Activated CD4-positive, alpha-beta memory T cell treated with anti-CD3 and anti-CD28 coated beads, Interleukin-2, amount 10 ng/mL, durations not matched to agents 7 days and 5 days (primary cell): ENCODE measurements at regions not wholly inside any gene's neighbourhood (a gene's known extent, or its start where the extent isn't known, plus 50 kb on each side); places are given as distances from the start of the nearest gene placed in this dataset.

Experiments
- CTCF ChIA-PET: fragments of 350-600 bp; sonication (Branson Sonifier 250); formaldehyde crosslinking; loops from one replicate; lab custom pipeline; 2021; ENCODE audit warnings: antibody characterized with exemption, inconsistent platforms; lab: Charles Lee
- POLR2A ChIA-PET: fragments of 350-600 bp; sonication (Branson Sonifier 250); formaldehyde crosslinking; loops from one replicate; lab custom pipeline; 2021; ENCODE audit warnings: antibody characterized with exemption; lab: Charles Lee
- DNase-seq: peaks from one replicate; pipeline ENCODE4 v3.0.0-alpha.2; 2020
- H3K27ac Mint-ChIP-seq: one replicate; pipeline ENCODE4 v1.8.0; 2021; ENCODE audit warnings: mild to moderate bottlenecking, mixed read lengths
- H3K27me3 Mint-ChIP-seq: one replicate; pipeline ENCODE4 v1.8.0; 2021; ENCODE audit warnings: mixed read lengths
- H3K36me3 Mint-ChIP-seq: one replicate; pipeline ENCODE4 v1.8.0; 2021; ENCODE audit warnings: low read depth, mixed read lengths
- H3K4me1 Mint-ChIP-seq: one replicate; pipeline ENCODE4 v1.8.0; 2021; ENCODE audit warnings: mixed read lengths
- H3K4me3 Mint-ChIP-seq: one replicate; pipeline ENCODE4 v1.8.0; 2021; ENCODE audit warnings: mild to moderate bottlenecking, mixed read lengths
- H3K9me3 Mint-ChIP-seq: one replicate; pipeline ENCODE4 v1.8.0; 2021; ENCODE audit warnings: mixed read lengths

DNA sequence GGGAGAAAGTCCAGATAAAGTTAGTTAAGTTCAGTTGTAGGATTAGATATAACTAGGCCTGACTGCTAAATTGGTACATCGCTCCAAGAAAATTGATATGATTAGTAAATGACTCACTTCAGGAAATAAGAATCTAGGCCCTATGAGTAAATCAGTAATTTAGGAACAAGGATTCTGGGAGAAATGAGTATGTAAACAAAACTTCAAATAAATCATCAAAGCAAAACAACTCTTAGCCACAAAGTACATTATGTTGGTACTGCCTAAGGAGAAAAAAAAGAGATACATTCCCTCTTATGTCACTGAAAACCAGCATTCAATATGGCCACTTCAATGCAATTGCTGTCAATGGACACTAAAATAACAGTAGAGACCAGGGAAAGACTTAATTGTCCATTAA lies 529.1 kb downstream of the ZNF804A start:
- POLR2A ChIA-PET = no interaction called here
- Mint-ChIP-seq H3K4me3 (no peak overlapping the region), H3K4me1 (no peaks in the 10 kb centered on the region), H3K27me3 (no peaks in the 10 kb centered on the region), H3K9me3 (peaks cover 10% of the 10 kb centered on the region), H3K36me3 (no peaks in the 10 kb centered on the region), H3K27ac (no peak overlapping the region)
- DNase-seq = no peak
- CTCF ChIA-PET = no interaction called here

DNA sequence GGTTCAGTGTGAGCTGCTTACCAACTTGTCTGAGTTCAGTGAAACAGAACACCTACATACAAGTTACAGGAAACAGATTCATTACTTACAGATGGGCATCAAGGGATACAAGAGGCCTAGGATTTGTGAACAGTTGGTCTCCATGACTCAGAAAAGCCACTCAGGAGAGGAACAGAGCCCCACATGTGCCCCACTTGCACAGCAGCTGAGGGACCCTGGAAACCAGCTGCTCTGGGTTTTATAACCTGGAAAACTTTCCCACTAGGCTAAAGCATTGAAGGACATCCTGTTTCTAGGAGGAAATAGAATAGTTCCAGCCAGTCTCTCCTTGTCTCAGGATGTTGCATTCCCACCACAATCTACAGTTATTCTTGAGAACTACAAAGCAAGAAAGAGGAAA lies 530.0 kb downstream of the ZNF804A start:
- DNase-seq = no peak
- no peaks in the 10 kb centered on the region for H3K4me1 Mint-ChIP-seq
- ChIA-PET CTCF (no interaction called here), POLR2A (no interaction called here)
- H3K27ac Mint-ChIP-seq = no peak overlapping the region
- no peaks in the 10 kb centered on the region for H3K36me3 Mint-ChIP-seq
- peaks cover 10% of the 10 kb centered on the region for H3K9me3 Mint-ChIP-seq
- no peaks in the 10 kb centered on the region for H3K27me3 Mint-ChIP-seq
- H3K4me3 Mint-ChIP-seq = no peak overlapping the region

DNA sequence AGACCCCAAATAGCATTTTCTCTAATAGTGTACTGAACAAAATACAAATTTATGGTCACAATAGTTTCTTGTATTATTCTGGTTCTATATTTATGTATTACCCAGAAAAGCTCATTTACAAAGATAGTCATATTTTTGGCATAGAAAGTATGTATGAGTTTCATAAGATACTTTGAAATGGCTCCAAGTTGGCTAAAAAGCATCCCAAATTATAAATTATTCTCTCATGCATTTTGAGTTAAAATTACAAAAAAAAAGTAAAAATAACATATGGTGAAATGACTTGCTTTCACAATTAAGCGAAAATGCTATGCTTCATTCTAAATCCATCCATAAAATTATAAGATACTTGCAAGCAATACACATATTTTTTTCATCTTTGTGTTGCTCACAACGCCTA lies 530.7 kb downstream of the ZNF804A start:
- Mint-ChIP-seq H3K9me3 (peaks cover 11% of the 10 kb centered on the region), H3K36me3 (no peaks in the 10 kb centered on the region), H3K27ac (no peak overlapping the region), H3K4me3 (no peak overlapping the region), H3K4me1 (no peaks in the 10 kb centered on the region), H3K27me3 (no peaks in the 10 kb centered on the region)
- ChIA-PET CTCF (no interaction called here), POLR2A (no interaction called here)
- no peak for DNase-seq

DNA sequence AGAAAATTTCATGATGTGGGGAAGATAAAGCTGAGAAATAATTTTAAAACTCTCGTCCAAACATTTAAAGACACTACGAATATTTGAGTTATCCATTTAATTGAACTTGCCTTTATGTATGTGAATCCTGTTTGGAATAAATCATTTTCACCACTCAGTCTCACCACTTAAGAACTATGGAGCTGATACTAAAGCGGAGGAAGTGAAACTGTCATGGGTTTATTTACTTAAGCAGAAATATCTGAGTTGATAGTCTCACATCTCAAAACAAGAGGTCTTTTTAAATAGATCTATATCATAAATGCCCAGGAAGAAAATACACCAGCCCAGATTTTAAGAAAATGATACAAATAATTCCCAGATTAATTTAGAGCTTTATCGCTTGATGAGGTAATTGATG lies 532.4 kb downstream of the ZNF804A start:
- H3K27ac Mint-ChIP-seq = no peak overlapping the region
- CTCF ChIA-PET = no interaction called here

DNA sequence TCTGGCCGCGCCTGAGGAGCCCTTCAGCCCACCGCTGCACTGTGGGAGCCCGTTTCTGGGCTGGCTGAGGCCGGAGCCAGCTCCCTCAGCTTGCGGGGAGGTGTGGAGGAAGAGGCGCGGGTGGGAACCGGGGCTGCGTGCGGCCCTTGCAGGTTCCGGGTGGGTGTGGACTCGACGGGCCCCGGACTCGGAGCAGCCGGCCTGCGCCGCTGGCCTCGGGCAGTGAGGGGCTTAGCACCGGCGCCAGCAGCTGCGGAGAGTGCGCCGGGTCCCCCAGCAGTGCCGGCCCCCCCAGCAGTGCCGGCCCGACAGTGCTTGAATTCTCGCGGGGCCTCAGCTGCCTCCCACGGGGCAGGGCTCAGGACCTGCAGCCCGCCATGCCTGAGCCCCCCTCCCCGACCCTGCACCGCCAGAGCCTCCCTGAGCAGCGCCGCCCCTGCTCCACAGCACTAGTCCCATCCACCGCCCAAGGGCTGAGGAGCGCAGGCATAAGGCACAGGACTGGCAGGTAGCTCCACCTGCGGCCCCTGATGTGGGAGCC lies 534.2 kb downstream of the ZNF804A start:
- peaks cover 7% of the 10 kb centered on the region for H3K9me3 Mint-ChIP-seq
- ChIA-PET POLR2A (no interaction called here), CTCF (no interaction called here)
- H3K27me3 Mint-ChIP-seq = no peaks in the 10 kb centered on the region
- DNase-seq = no peak
- H3K27ac Mint-ChIP-seq = no peak overlapping the region
- H3K4me3 Mint-ChIP-seq = no peak overlapping the region
- no peaks in the 10 kb centered on the region for H3K36me3 Mint-ChIP-seq
- H3K4me1 Mint-ChIP-seq = no peaks in the 10 kb centered on the region

More for the DNA sequence above, 532.4 kb downstream of the ZNF804A start:
- Mint-ChIP-seq H3K4me3 (no peak overlapping the region), H3K9me3 (peaks cover 11% of the 10 kb centered on the region), H3K36me3 (no peaks in the 10 kb centered on the region), H3K4me1 (no peaks in the 10 kb centered on the region), H3K27me3 (no peaks in the 10 kb centered on the region)
- POLR2A ChIA-PET = no interaction called here
- no peak for DNase-seq

DNA sequence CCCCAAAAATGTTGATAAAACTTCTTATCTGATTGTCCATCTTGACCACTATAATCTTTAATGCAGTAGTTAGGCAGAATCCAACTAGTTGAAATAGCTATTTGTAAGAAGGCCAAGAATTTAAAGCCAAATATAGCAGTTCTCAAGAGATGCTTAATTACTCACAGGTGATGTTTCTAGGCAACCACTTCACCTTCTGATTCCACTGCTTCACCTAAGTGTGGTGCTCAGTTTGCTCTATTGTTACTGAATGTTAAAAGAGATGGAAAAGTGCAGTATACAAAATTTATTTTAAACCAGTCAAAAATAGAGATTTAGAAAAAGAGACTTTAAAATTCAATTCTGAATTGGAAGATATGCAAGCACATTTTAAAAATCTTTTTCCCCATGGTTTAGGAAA lies 539.4 kb downstream of the ZNF804A start:
- CTCF ChIA-PET = no interaction called here
- no peaks in the 10 kb centered on the region for H3K36me3 Mint-ChIP-seq
- no peaks in the 10 kb centered on the region for H3K27me3 Mint-ChIP-seq
- DNase-seq = no peak
- no peak overlapping the region for H3K4me3 Mint-ChIP-seq
- no peak overlapping the region for H3K27ac Mint-ChIP-seq
- no peaks in the 10 kb centered on the region for H3K4me1 Mint-ChIP-seq
- peaks cover 7% of the 10 kb centered on the region for H3K9me3 Mint-ChIP-seq
- POLR2A ChIA-PET = no interaction called here

DNA sequence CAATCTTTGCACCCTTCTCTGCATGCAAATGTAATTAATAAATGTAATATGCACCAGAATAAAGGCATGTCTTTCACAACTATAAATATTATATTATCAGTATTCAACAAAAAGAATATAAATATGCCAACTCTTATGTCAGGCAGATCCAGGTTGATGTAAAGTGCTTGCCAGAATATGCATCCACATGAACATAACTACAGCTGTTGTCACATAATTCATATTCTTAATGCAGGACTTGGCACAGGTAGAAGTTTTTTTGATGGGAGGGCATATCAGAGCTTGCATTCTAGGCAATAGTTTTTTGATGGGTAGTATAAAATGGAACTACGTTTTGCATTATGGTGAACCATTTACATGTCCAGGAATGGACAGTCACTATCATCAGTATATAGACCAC lies 544.3 kb downstream of the ZNF804A start:
- Mint-ChIP-seq H3K4me1 (no peaks in the 10 kb centered on the region), H3K36me3 (no peaks in the 10 kb centered on the region), H3K27ac (no peak overlapping the region), H3K9me3 (peaks cover 3% of the 10 kb centered on the region), H3K27me3 (no peaks in the 10 kb centered on the region), H3K4me3 (no peak overlapping the region)
- DNase-seq = no peak
- ChIA-PET POLR2A (no interaction called here), CTCF (no interaction called here)

DNA sequence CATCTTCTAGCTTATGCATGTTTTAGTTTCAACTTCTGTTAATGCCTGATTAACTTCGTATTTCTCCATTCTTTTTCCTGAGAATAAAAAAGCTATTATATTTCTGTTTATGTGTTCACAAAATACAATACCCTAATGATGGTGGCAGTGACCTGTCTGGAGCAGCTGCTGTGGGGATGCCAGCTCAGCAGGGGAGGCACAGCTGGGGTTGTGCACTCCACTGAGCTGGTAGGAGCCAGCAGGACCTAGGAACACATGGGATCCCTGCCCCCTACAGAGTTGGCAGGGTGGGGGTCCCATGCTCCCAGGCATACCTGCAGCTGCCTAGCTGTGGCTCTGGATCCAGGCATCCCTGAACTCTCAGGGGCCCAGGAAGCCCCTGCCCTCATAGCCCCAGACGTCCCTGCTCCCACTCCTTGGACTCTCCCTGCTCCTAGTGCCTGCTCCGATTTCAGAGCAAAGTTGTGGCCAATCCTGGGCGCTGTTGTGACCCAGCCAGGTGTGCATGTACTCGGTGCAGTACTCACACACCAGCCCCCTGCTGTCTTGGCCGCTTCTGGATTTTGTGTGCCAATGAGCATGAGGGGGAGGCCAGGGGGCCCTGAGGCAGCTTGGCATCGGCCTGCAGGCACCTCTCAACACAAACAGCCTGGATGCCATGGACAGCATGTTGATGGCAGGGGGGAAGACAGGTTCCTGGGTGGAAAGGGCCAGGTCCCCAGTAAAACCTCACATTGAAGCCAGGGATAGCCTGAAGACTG lies 546.0 kb downstream of the ZNF804A start:
- POLR2A ChIA-PET = no interaction called here
- Mint-ChIP-seq H3K36me3 (no peaks in the 10 kb centered on the region), H3K4me3 (no peak overlapping the region), H3K4me1 (no peaks in the 10 kb centered on the region), H3K9me3 (peaks cover 3% of the 10 kb centered on the region), H3K27me3 (no peaks in the 10 kb centered on the region), H3K27ac (no peak overlapping the region)
- no peak for DNase-seq
- CTCF ChIA-PET = no interaction called here

DNA sequence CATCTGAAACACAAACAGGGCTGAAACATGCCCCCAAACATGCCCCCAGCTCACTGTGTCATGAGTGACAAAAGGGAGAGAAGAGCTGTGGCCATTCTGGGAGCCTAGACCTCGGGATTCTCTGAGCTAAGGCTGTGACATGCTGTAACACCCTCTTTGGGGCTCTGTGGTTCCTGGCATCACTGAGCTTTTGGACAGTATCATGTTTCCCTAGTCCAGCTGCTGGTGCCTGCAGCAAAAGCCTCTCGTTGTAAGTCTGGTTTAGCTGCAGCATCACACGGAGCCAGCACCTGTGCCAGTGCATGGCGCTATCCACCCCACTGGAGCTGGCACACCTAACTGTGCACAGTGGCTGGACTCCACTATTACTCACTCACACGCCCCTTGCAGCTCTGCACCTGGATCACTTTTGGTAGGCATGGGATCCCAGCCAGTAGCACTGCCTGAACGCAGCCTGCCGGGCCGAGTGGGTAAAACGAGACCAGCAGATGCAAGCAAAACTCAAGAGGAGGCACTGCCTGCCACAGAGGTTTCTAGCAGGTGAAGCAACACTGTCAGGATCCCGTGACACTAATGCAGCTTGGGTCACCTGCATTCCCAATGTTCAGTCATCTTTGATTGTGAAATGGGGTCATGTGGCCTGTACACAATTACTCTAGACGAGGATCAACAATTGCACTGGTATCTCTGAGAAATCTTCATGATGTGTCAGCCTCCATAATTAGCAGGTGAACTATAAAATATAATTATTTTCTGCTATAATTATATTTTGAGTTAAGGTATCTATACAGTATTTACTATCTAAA lies 547.2 kb downstream of the ZNF804A start:
- Mint-ChIP-seq H3K36me3 (no peaks in the 10 kb centered on the region), H3K27me3 (no peaks in the 10 kb centered on the region), H3K4me3 (no peak overlapping the region), H3K4me1 (no peaks in the 10 kb centered on the region), H3K27ac (no peak overlapping the region), H3K9me3 (peaks cover 2% of the 10 kb centered on the region)
- ChIA-PET POLR2A (no interaction called here), CTCF (no interaction called here)
- no peak for DNase-seq

DNA sequence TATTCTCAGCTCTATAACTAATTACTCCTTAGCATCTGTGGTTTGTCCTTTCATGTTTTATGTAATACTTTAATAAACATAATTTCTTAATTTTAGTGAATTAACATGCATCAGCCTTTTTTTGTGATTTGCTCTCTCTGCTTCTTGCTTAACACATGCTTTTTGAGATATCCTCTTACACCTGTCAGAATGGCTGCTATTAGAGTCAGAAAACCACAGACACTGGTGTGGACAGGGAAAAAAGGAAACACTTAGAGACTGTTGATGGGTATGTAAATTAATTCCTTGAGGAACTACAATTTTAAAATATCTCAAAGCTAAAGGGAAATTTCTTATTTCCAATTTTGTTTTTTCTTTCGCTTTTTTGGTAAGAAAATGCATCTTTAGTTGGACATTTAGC lies 549.0 kb downstream of the ZNF804A start:
- DNase-seq = no peak
- Mint-ChIP-seq H3K36me3 (no peaks in the 10 kb centered on the region), H3K9me3 (no peaks in the 10 kb centered on the region), H3K4me1 (no peaks in the 10 kb centered on the region), H3K27ac (no peak overlapping the region), H3K4me3 (no peak overlapping the region), H3K27me3 (no peaks in the 10 kb centered on the region)
- ChIA-PET CTCF (no interaction called here), POLR2A (no interaction called here)

DNA sequence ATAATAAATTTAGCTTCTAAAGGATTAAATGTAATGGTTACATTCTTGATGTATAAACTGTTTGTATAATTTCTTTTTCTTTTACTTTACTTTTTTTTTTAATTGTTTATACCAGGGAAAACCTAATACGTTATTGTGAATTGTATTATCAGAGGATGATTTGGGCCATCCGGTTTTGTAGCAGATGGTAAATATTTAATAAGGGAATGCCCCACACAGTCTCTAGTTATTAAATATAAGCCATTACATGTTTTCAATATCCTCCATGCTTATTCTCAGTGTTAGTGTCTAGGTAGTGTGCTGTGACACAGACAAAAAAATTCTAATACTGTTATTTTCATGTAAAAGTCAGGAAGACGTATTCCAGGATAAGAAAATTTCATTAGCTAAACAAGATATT lies 553.9 kb downstream of the ZNF804A start:
- H3K36me3 Mint-ChIP-seq = no peaks in the 10 kb centered on the region
- H3K4me1 Mint-ChIP-seq = no peaks in the 10 kb centered on the region
- POLR2A ChIA-PET = no interaction called here
- no peak for DNase-seq
- CTCF ChIA-PET = no interaction called here
- H3K27ac Mint-ChIP-seq = no peak overlapping the region
- no peaks in the 10 kb centered on the region for H3K9me3 Mint-ChIP-seq
- no peak overlapping the region for H3K4me3 Mint-ChIP-seq
- no peaks in the 10 kb centered on the region for H3K27me3 Mint-ChIP-seq

DNA sequence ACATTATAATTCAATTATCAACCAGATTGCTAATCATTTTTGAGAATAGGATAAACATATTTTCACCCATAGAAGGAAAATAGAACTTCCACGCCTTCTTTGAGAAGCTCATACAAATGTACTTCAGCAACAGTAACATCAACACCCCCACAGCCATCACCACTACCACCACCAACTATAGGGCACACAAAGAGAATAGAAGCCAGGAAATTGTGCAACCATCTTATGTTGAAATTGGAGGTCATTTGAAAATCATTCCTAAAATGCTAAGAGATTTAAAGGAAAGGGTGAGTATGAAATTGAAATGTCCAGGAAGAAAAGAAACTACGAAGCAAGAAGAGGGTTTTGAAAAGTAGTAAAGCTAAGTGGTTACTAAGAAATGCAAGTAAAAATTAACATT lies 563.4 kb downstream of the ZNF804A start:
- Mint-ChIP-seq H3K27me3 (no peaks in the 10 kb centered on the region), H3K9me3 (no peaks in the 10 kb centered on the region), H3K4me1 (no peaks in the 10 kb centered on the region), H3K4me3 (no peak overlapping the region), H3K36me3 (no peaks in the 10 kb centered on the region), H3K27ac (no peak overlapping the region)
- CTCF ChIA-PET = no interaction called here
- POLR2A ChIA-PET = no interaction called here
- no peak for DNase-seq

DNA sequence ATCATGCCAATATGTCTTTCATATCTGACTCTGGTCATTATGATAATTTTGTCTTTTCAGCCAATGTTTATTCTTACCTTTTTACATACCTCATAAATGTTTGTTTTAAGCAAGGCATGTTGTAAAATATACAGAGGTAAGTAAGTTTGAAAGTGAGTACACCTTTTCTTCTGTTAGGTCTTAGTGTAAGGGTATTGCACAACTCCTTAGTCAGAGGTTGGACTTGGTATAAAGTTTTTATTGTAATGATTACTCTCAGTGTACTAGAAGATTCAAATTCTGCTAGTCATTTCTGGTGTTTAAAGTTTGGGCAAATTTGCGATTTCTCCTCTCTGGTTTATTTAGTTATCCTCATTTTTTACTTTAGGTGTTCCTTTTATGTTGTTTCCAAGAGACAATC lies 564.3 kb upstream of the FSIP2 start:
- DNase-seq = no peak
- Mint-ChIP-seq H3K4me3 (no peak overlapping the region), H3K9me3 (peaks cover 4% of the 10 kb centered on the region), H3K27me3 (no peaks in the 10 kb centered on the region), H3K36me3 (no peaks in the 10 kb centered on the region), H3K27ac (no peak overlapping the region), H3K4me1 (no peaks in the 10 kb centered on the region)
- CTCF ChIA-PET = no interaction called here
- POLR2A ChIA-PET = no interaction called here

DNA sequence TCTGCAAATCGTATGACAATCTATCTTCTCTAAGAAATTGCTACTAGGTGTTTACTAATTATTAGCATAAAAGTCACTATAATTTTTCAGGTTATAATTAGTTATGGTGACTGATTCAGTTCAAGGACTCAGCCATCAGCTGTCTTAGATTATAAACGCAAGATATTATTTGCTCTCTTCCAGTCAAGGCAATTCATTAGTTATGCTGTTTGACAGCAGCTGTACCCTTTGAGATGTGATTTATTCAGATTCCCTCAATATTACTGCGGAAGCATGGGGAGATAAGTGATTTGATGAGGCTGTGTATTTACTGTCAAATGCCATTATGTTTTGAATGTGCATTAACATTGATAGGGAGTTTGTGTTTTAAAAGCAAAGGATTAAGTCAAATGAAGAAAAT lies 558.9 kb upstream of the FSIP2 start:
- POLR2A ChIA-PET = no interaction called here
- H3K27ac Mint-ChIP-seq = no peak overlapping the region
- CTCF ChIA-PET = no interaction called here

More for the DNA sequence above, 558.9 kb upstream of the FSIP2 start:
- Mint-ChIP-seq H3K36me3 (no peaks in the 10 kb centered on the region), H3K4me1 (no peaks in the 10 kb centered on the region), H3K4me3 (no peak overlapping the region), H3K27me3 (no peaks in the 10 kb centered on the region), H3K9me3 (peaks cover 2% of the 10 kb centered on the region)
- DNase-seq = no peak
